Inflammatory macrophage treated with lipopolysaccharide for 1 hour (primary cell): ENCODE measurements at regions not wholly inside any gene's neighbourhood (a gene's known extent, or its start where the extent isn't known, plus 50 kb on each side); places are given as distances from the start of the nearest gene placed in this dataset.
"Not testable (repeated sequence)": the region's sequence is repeated elsewhere in the genome, so short reads cannot be mapped to it uniquely, and the experiment has no call there.

Experiments
- DNase-seq, 2 donors: peaks; one replicate each; pipeline ENCODE4 v3.0.0-alpha.2; 2020 to 2022

DNA sequence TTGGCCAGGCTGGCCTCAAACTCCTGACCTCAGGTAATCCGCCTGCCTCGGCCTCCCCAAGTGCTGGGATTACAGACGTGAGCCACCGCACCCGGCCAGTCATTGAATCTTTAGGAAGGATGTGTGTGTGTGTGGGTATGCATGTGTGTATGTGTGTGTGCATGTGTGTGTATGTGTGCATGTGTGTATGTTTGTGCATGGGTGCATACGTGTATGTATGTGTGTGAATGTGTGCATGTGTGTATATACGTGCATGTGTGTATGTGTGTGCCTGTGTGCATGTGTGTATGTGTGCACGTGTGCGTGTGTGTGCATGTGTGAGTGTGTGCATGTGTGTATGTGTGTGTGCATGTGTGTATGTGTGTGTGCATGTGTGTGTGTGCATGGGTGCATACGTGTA, 120.1 kb upstream of the SHH start:
- not testable (repeated sequence) for DNase-seq

DNA sequence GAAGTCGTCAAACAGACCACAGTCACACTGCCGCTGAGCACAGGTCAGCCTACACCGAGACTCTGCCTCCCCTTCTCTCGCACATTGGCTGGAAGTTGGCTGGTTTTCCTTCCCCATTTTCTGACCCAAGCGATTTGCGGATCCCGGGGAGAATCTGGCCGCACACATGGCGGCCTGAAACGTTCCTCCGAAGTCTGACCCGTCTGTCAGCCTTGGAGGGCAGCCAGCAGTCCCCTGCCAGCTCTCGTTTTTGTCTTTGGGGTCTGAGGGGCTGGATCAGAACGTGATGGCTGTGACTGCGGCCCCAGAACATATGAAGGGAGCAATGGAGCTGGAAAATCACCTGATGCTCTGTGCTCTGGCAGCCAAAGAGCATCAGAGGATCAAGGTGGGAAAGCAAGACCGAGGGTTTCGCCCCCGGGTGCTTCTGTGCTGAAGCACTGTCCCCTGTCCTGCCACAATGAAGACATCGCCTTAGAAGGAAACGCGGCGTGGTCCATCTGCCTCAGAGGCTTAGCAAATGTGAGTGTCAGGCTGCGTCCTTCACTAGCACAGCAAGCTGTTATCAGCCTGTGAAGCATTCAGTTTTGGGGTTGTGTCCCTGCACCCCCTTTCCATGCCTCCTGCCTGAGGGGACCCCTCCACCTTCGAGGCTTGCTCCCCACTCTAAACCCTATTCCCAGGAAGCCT, 119.3 kb upstream of the SHH start:
- no peak for DNase-seq

- no peak for DNase-seq
These were observed 118.3 kb upstream of the SHH start for GRCh38 chr7:155930527-155930926.

- no peak for DNase-seq
These were observed 117.8 kb upstream of the SHH start for GRCh38 chr7:155930061-155930460.

- no peak for DNase-seq
These were observed 116.3 kb upstream of the SHH start for GRCh38 chr7:155928583-155928982.

DNA sequence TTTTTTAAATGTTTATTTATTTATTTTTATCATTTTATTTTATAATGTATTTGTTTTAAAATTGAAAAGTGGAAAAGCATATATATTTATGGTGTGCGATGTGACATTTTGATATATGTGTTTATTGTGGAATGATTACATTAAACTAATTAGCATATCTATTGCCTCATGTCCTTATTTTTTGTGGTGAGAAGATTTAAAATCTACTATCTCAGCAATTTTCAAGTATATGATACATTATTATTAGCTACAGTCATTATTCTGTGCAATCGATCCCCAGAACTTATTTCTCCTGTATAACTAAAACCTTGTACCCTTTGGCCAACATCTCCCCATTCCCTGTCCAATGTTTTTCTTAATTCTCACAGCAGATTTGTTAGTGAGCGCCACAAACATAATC, 115.6 kb upstream of the SHH start:
- no peak for DNase-seq

- no peak for DNase-seq
These were observed 113.4 kb upstream of the SHH start for GRCh38 chr7:155925682-155926081.

GRCh38 chr7:155922067-155922816, 110.0 kb upstream of the SHH start:
- no peak for DNase-seq

DNA sequence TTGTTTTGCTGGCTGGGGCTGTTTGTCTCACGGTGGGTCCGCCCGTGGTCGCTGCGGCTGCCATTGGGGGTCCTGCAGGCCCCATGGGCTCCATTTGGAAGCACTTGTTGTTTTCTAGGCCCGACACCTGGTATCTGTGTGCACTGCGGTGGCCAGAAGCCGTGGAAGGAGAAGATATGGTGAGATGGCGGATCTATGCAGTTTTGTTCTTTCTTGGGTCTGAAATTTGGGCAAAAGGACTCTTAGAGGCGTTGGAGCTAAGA, 109.5 kb upstream of the SHH start:
- no peak for DNase-seq

DNA sequence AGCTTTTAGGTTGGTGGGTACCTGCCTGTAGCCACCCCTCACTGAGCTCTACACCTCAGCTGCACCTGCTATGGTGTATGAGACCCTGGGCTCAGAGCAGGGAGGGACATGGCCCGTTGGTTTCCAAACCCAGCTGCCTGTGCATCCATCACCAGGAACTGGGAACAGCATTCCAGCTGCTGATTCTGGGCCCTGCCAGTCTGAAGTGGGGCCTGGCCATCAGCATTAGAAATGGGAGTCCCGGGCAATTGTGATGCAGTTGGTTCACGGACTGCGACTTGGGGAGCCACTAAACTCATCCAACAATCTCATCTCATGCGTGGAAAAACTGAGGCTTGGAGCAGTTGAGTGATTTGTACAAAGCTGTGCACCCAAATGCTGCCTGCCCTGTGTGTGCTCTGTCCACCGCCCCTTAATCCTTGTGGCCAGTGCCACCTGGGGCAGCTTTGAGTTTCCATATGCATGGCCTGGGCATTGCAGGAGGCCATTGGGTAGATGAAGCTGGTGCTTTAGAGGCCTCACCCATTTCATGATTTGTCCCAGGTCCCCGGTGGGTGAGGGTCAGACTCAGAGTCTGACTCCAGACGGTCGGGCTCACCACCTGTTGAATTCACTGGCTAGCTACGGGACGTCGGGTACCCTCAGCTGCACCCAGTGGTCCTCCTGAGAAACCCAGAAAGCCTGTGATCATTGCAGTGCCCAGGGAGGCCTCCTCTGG, 109.0 kb upstream of the SHH start:
- DNase-seq, result no peak

DNA sequence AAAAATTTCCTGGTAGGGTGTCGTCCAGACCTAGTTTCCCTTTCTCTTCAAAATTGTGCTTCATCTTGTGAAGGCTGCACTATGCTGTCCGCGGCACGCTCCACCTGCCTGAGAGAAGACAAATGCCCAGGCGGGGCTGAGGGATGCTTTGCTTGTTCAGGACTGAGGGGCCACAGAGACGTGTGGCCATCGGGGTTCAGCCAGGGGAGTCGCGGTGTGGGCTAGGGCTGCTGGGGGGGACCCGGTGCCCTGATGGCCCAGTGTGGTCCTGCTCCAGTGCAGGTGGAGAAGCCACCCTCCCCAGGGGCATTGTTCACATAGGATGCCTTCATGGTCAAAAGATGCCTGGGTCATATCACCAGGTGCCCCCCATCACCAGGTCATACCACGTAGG, 107.8 kb upstream of the SHH start:
- DNase-seq, result no peak

GRCh38 chr7:155919391-155920067, 107.3 kb upstream of the SHH start:
- no peak for DNase-seq

- no peak for DNase-seq
These were observed 106.6 kb upstream of the SHH start for GRCh38 chr7:155918720-155919390.

DNA sequence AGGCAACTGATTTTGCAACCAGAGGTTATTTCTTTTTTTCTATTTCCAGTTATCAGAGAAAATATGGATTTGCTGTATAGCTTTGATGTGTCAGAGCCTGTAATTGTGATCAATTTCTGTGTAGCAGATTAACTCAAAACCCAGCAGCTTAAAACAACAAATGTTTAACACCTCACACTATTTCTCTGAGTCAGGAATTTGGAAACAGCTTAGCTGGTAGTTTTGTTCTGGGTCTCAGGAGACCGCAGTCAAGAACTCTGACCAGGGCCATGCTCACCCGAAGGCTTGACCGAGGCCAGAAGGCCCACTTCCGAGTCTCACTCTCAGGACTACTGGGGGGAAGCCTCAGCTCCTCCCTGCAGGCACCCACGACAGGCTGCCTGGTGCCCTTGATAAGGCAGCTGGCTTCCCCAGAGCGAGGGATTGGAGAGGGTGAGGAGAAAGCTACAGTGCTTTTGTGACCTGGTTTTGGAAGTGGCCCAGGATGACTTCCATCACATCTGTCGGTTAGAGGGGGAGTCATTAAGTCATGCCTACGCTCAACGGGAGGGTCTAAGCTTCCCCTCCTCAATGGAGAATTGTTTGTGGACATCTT, 105.7 kb upstream of the SHH start:
- DNase-seq, result no peak

- DNase-seq, result no peak
These were observed 104.8 kb upstream of the SHH start for GRCh38 chr7:155916926-155917655.

DNA sequence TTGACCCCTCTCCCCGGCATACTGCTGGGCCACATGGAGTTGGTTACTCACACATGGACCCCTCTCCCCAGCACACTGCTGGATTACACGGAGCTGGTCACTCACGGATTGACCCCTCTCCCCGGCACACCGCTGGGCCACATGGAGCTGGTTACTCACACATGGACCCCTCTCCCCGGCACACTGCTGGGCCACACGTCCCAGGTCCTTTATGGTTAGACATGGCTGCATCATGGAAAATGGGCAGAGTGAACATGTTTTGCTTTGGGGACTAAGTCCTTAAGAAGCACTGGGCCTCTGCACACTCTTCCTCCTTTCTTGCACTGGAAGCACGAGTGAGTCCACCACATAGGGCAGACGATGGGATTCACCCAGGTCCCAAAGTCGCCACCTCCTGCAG, 102.1 kb upstream of the SHH start:
- DNase-seq, result no peak

DNA sequence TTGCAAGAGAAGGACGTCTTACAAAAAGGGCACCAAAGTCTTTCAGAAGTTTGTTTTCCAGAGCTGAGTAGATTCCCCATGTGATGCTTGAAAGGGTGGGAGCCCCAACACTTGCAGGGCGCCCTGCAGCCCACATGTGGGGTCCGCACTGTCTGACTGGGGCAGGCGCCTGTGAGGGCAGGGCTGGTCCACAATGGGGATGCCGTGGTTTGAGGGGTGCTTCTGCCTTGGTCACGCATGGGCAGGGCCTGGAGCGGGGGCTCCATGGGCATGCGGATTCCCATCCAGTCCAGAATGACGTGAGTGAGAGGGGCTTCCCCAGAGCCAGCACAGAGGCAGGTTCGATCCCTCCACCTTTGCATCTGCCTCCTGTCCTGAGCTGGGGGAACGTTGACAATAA, 101.5 kb upstream of the SHH start:
- no peak for DNase-seq

DNA sequence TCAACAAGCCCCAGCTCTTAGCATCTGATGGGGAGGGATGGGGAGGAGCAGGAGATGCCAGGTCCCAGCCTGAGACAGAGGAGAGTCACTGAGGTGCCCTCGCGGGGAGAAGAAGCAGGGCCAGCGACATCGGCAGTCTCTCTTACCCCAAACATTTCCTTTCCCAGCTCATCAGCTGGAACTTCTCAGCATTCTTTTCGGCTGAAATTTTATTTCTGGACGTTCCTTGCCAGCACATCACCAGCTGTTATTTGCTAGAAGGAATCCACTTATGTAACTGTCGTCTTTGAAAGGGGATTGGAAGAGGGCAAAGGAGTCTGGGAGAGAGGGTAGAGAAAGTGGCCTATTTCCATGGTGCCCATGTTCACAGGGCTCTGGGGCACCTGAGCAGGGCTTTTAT, 101.0 kb upstream of the SHH start:
- DNase-seq, result no peak

GRCh38 chr7:155911471-155912105, 99.3 kb upstream of the SHH start:
- DNase-seq, result no peak

DNA sequence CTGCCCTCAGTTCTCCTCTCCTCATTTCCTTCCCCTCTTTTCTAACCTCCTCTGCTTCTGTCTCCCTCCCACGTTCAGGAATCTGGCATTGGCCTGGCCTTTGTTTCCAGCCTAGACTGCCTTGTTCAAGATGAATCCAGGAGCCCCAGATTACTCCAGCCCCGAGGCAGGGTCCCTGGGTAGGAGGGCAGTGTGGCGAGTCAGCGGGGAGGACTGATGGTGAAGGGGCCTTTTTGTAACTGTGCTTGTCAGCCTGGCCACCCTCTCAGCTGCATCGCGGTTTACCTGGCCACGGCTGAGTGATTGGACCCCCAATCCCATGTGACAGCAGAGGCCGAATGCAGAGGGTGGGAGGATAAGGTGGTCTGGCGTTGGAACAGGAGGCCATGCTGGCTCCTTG, 96.1 kb upstream of the SHH start:
- no peak for DNase-seq

GRCh38 chr7:155907450-155908200, 95.4 kb upstream of the SHH start:
- no peak for DNase-seq
